ENCODE measurements at regions not wholly inside any gene's neighbourhood (a gene's known extent, or its start where the extent isn't known, plus 50 kb on each side); places are given as distances from the start of the nearest gene placed in this dataset.

DNA sequence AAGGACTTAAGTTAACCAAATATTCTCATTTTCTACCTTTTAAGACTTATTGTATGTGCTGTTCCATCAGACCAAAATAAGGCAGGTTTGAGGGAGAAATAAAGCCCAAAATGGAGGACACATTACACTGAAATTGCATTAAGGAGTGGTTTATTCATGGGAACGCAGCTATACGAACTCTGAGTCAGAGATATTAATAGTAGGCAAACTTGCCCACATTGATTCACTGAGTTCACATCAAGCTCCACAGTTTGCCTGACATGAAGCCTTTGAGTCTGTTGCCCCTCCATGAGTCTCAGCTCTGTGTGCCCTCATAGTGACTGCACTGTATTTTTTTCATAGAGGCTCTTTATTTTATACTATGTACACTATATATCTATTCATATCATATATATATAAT, 135.0 kb upstream of the SNX2 start:
- TF ChIP-seq CTCF (conservative IDR thresholded peaks at IDR 0.05 in 1 of 2, IDR thresholded peaks at IDR 0.05 in 1 of 2; ENCODE audit: low read depth in 1 of 2, low read length in 2 of 2) (no peak), EZH2 (IDR thresholded peaks at IDR 0.05; ENCODE audit: low read length, missing control alignments) (no peak)
